Esophagus muscularis mucosa (tissue), 4 donors: ENCODE measurements at regions not wholly inside any gene's neighbourhood (a gene's known extent, or its start where the extent isn't known, plus 50 kb on each side); places are given as distances from the start of the nearest gene placed in this dataset.

Experiments
- CTCF ChIP-seq, 3 experiments: fragments of 200-600 bp in 2 of 3; fragments of 450-650 bp in 1 of 3; sonication (generic) in 2 of 3; IDR thresholded peaks; one replicate each; pipeline ENCODE4 v1.5.1; 2017 to 2019; ENCODE audit warnings: antibody characterized with exemption in 3 of 3, mild to moderate bottlenecking in 2 of 3, moderate library complexity in 1 of 3
- EP300 ChIP-seq: sonication (generic); formaldehyde crosslinking; IDR thresholded peaks from one replicate; pipeline ENCODE4 v1.6.1; 2017; ENCODE audit warnings: antibody characterized with exemption
- POLR2A ChIP-seq: fragments of 450-650 bp; IDR thresholded peaks from one replicate; pipeline ENCODE4 v1.6.1; 2017; ENCODE audit warnings: antibody characterized with exemption, moderate library complexity, mild to moderate bottlenecking, low read depth
- POLR2AphosphoS5 ChIP-seq, 2 donors: sonication (generic); formaldehyde crosslinking; IDR thresholded peaks; one replicate each; pipeline ENCODE4 v1.6.1; 2017; ENCODE audit warnings: antibody characterized with exemption in 2 of 2

GRCh38 chr6:9487128-9487527 lies 927.7 kb downstream of the TFAP2A start:
- TF ChIP-seq CTCF (IDR thresholded peaks at IDR 0.05) (no peak), POLR2A (no peak), EP300 (no peak), POLR2AphosphoS5 (IDR thresholded peaks at IDR 0.05) (no peak)
